ENCODE measurements at regions not wholly inside any gene's neighbourhood (a gene's known extent, or its start where the extent isn't known, plus 50 kb on each side); places are given as distances from the start of the nearest gene placed in this dataset.

DNA sequence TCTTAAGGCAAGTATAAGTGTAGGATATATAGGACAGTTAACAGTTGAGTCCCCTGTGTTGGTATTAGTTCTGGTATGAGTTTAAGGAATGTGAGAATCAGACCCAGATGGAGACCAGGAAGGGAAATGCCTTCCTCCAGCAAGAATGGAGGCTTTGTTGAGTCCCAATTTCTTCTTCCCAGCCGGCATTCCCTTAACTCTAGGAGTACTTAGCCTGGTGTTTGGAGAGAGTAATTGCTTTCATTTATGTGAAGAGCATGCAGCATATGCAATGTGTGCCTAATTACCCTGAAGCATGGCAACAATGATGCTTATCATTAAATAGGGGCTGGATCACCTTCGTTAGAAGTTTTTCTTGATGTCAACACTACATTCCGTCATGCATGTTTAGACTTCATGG is 225.9 kb upstream of the XYLT1 start:
- no peak for TF ChIP-seq EP300 (IDR thresholded peaks at IDR 0.05)
- TF ChIP-seq POLR2A (IDR thresholded peaks at IDR 0.05) = no peak
- no peak for TF ChIP-seq CTCF (IDR thresholded peaks at IDR 0.05)
- Histone ChIP-seq H3K36me3 (no peaks in the 10 kb centered on the region), H3K27ac (no peak overlapping the region), H3K9me3 (no peaks in the 10 kb centered on the region), H3K4me3 (no peak overlapping the region), H3K4me1 (ENCODE audit: insufficient read depth) (no peaks in the 10 kb centered on the region), H3K27me3 (no peaks in the 10 kb centered on the region)
- intact Hi-C loops (cut with DNase I) = loop anchor here in 1 of 4 donors (10.0 kb wide), 1 partner anchor 62 kb away; no protein-coding TSS in a partner anchor
- 59 to 67% (median 64%) methylated on average over 3 of the region's 3 CpGs for WGBS, 3 donors
- DNase-seq = no peak

DNA sequence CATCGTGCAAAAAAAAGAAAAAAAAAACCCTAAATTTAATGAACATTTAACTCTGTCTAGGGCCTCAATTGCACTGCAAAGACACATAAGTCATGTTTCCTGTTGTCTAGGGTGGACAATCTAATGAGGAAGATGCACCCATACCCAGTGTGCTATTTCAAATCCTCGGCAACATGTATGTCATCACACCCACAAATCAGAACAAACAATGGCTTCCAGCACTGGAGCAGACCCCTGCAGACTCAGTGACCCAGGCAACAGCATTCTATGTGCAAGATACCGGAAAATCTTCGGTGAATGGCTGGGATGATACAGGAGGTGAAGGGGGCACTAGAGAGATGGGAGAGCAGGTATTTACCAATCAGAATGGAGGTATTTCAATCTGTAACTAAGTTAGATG is 221.7 kb upstream of the XYLT1 start:
- H3K36me3 ChIP-seq = no peaks in the 10 kb centered on the region
- no peaks in the 10 kb centered on the region for H3K27me3 ChIP-seq
- no peak overlapping the region for H3K27ac ChIP-seq
- 79 to 87% (median 80%) methylated on average over 4 of the region's 4 CpGs for WGBS, 3 donors
- H3K4me1 ChIP-seq (ENCODE audit: insufficient read depth) = no peaks in the 10 kb centered on the region
- no peak for DNase-seq
- H3K9me3 ChIP-seq = no peaks in the 10 kb centered on the region
- intact Hi-C loops (cut with DNase I) = loop anchor here in 1 of 4 donors (10.0 kb wide), 1 partner anchor 58 kb away; no protein-coding TSS in a partner anchor
- no peak overlapping the region for H3K4me3 ChIP-seq
- no peak for TF ChIP-seq EP300 (IDR thresholded peaks at IDR 0.05)

- H3K36me3 ChIP-seq = no peaks in the 10 kb centered on the region
- no peak overlapping the region for H3K4me3 ChIP-seq
- intact Hi-C loops (cut with DNase I) = loop anchor here in 2 of 4 donors (2.0 to 10.0 kb wide), 2 partner anchors 57 to 69 kb away; no protein-coding TSS in a partner anchor
- H3K4me1 ChIP-seq (ENCODE audit: insufficient read depth) = no peaks in the 10 kb centered on the region
- no peaks in the 10 kb centered on the region for H3K27me3 ChIP-seq
- DNase-seq = no peak
- H3K27ac ChIP-seq = no peak overlapping the region
- TF ChIP-seq CTCF (IDR thresholded peaks at IDR 0.05) = no peak
- TF ChIP-seq POLR2A (IDR thresholded peaks at IDR 0.05) = no peak
- no peak for TF ChIP-seq EP300 (IDR thresholded peaks at IDR 0.05)
- 5 to 17% (median 16%) methylated on average over 1 of the region's 1 CpG for WGBS, 3 donors
- no peaks in the 10 kb centered on the region for H3K9me3 ChIP-seq
Observed at GRCh38 chr16:17691899-17692176, 221.1 kb upstream of the XYLT1 start.

- TF ChIP-seq CTCF (IDR thresholded peaks at IDR 0.05) = no peak
- no peak for TF ChIP-seq EP300 (IDR thresholded peaks at IDR 0.05)
- no peak for TF ChIP-seq POLR2A (IDR thresholded peaks at IDR 0.05)
- Histone ChIP-seq H3K36me3 (no peaks in the 10 kb centered on the region), H3K27me3 (no peaks in the 10 kb centered on the region), H3K9me3 (no peaks in the 10 kb centered on the region), H3K27ac (no peak overlapping the region), H3K4me1 (ENCODE audit: insufficient read depth) (no peaks in the 10 kb centered on the region), H3K4me3 (no peak overlapping the region)
- WGBS, 3 donors = 23 to 38% (median 32%) methylated on average over 7 of the region's 7 CpGs
- intact Hi-C loops (cut with DNase I) = loop anchor here in 2 of 4 donors (2.0 to 10.0 kb wide), 2 partner anchors 57 to 69 kb away; no protein-coding TSS in a partner anchor
- DNase-seq = no peak
Observed at GRCh38 chr16:17691106-17691898, 220.5 kb upstream of the XYLT1 start.

DNA sequence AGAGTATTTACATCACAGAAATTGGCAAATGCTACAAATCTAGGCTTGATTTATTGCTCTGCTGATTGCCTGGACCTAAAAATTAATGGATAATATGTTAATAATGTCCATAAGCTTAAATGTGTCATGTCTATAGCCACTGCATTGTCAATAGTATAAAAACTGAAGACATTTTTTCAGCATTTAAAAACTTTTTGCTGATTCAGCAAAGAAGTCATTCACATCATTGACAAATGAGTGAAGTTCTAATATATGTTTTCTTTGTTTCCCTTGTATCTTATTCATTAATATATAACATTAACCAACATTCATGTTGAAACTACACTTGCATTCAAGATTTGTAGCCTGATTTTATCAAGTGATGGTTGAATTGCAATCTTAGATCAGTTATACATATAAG is 214.7 kb upstream of the XYLT1 start:
- H3K27me3 ChIP-seq = no peaks in the 10 kb centered on the region
- intact Hi-C loops (cut with DNase I) = no loop called here
- TF ChIP-seq CTCF (IDR thresholded peaks at IDR 0.05) (no peak), POLR2A (IDR thresholded peaks at IDR 0.05) (no peak), EP300 (IDR thresholded peaks at IDR 0.05) (no peak)
- no peaks in the 10 kb centered on the region for H3K4me1 ChIP-seq (ENCODE audit: insufficient read depth)
- no peak for DNase-seq
- no peaks in the 10 kb centered on the region for H3K9me3 ChIP-seq
- no peaks in the 10 kb centered on the region for H3K36me3 ChIP-seq
- H3K4me3 ChIP-seq = no peak overlapping the region
- H3K27ac ChIP-seq = no peak overlapping the region

All from ovary (tissue), 7 donors.